HUES48 (cell line): ENCODE measurements at regions not wholly inside any gene's neighbourhood (a gene's known extent, or its start where the extent isn't known, plus 50 kb on each side); places are given as distances from the start of the nearest gene placed in this dataset.

Experiments used
- H3K27ac ChIP-seq: one replicate; pipeline ENCODE4 v1.7.0; 2013; ENCODE audit warnings: low read depth, low read length, inconsistent platforms
- H3K27me3 ChIP-seq: 2 replicates; pipeline ENCODE4 v1.6.1; 2013; ENCODE audit warnings: mild to moderate bottlenecking, low read length; ENCODE audit not compliant: control insufficient read depth, insufficient read depth
- H3K36me3 ChIP-seq: 2 replicates; pipeline ENCODE4 v1.6.1; 2013; ENCODE audit warnings: low read length; ENCODE audit not compliant: control insufficient read depth, insufficient read depth
- H3K4me1 ChIP-seq: 2 replicates; pipeline ENCODE4 v1.6.1; 2013; ENCODE audit warnings: mild to moderate bottlenecking, low read length; ENCODE audit not compliant: control insufficient read depth, insufficient read depth
- H3K4me3 ChIP-seq: 2 replicates; pipeline ENCODE4 v1.5.1; 2013; ENCODE audit warnings: mild to moderate bottlenecking, low read depth, low read length
- H3K9ac ChIP-seq: 2 replicates; pipeline ENCODE4 v1.6.1; 2013; ENCODE audit warnings: mild to moderate bottlenecking, low read depth, low read length, moderate library complexity
- H3K9me3 ChIP-seq: 2 replicates; pipeline ENCODE4 v1.6.1; 2013; ENCODE audit warnings: low read length; ENCODE audit not compliant: control insufficient read depth, insufficient read depth

DNA sequence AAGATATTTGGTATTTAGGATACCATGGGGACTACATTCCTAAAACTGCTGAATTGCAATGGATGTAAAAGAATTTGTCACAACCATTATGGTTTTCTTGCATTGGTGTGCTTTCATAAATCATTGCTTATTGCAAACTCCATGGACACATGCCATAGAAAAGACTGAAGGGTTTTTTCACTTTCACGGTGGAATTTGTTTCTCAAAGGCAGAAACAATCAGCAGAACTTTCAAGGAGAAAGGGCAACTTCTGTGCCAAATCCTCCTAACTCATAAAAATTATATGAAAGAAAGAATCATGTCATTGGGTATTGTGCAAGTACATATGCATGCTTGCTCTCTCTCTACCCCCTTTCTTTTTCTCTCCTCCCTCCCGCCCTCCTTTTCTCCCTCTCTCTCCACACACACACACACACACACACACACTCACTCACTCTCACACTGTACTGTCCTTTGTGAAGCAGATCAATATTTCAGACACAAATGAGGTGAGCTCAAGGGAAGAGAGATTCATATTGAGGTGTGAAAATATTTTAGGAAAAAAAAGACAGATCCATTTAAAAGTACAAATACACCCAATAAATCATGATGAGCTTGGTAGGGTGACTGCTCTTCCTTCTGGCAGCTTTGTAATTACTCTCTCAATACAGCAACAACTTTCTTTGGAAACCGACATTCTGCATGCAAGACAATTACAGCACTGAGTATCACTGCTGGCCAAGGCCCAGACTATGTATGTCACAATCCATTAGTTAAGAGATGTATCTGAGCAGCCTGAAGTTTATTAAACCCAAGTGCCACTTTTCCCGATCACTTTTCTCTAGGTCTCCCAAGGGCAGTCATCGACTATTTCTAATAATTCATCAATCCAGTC, 492.6 kb downstream of the TUSC7 start:
- Histone ChIP-seq H3K4me1 (0 out of 2 replicates have a peak, but pooled peaks cover 5% of the 10 kb centered on the region), H3K4me3 (no peak overlapping the region), H3K36me3 (no peaks in the 10 kb centered on the region), H3K27me3 (no peaks in the 10 kb centered on the region), H3K27ac (no peak overlapping the region), H3K9me3 (no peaks in the 10 kb centered on the region), H3K9ac (no peak overlapping the region)

GRCh38 chr3:117217355-117217754, 507.8 kb downstream of the TUSC7 start:
- Histone ChIP-seq H3K4me1 (no peaks in the 10 kb centered on the region), H3K36me3 (no peaks in the 10 kb centered on the region), H3K9ac (no peak overlapping the region), H3K4me3 (no peak overlapping the region), H3K27ac (no peak overlapping the region), H3K27me3 (no peaks in the 10 kb centered on the region), H3K9me3 (no peaks in the 10 kb centered on the region)

- Histone ChIP-seq H3K27me3 (no peaks in the 10 kb centered on the region), H3K27ac (no peak overlapping the region), H3K4me3 (no peak overlapping the region), H3K36me3 (no peaks in the 10 kb centered on the region), H3K9ac (no peak overlapping the region), H3K4me1 (no peaks in the 10 kb centered on the region), H3K9me3 (no peaks in the 10 kb centered on the region)
Observed at GRCh38 chr3:117217760-117218316, 508.3 kb downstream of the TUSC7 start.

DNA sequence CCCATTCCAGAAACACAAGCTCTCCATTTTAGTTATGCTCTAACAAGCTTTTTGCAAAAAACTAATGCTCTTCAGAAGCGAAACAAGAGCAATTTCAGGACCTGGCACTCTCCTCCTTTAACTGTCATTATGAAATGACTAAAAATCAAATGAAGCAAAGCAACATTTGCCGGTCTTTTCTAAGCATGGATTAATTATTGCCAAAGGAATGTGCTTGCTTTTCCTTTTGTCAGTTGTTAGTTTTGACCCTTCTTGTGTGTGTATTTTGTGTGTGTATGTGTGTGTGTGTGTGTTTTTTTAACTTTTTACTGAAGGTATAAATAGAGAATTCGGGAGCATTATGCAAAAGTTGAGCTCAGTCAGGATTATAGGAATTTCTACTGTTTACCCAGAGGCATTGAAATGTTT, 509.1 kb downstream of the TUSC7 start:
- no peak overlapping the region for H3K27ac ChIP-seq
- H3K27me3 ChIP-seq: no peaks in the 10 kb centered on the region
- no peak overlapping the region for H3K4me3 ChIP-seq
- H3K9ac ChIP-seq: no peak overlapping the region
- no peaks in the 10 kb centered on the region for H3K9me3 ChIP-seq
- no peaks in the 10 kb centered on the region for H3K4me1 ChIP-seq
- no peaks in the 10 kb centered on the region for H3K36me3 ChIP-seq

DNA sequence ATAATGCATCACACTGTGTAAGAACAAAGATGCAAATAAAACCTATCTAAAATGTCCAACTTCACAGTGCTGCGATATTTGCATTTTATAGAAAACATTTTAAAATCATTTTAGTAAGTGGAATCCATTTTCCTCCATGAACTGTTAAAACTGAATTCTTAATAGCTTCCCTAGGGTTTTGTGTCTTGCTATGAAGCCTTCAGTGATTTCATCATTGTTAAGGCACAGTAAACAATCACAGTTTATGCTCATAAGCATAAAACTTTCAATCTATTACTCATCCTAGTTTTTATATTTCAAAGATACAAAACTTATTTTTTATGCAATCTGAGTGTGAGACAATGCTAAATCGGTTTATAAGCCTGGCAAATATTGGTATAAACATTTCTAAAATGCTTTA, 509.7 kb downstream of the TUSC7 start:
- Histone ChIP-seq H3K36me3 (no peaks in the 10 kb centered on the region), H3K27me3 (no peaks in the 10 kb centered on the region), H3K9me3 (no peaks in the 10 kb centered on the region), H3K9ac (no peak overlapping the region), H3K4me1 (no peaks in the 10 kb centered on the region), H3K27ac (no peak overlapping the region), H3K4me3 (no peak overlapping the region)

- Histone ChIP-seq H3K36me3 (no peaks in the 10 kb centered on the region), H3K4me3 (no peak overlapping the region), H3K27me3 (no peaks in the 10 kb centered on the region), H3K27ac (no peak overlapping the region), H3K9ac (no peak overlapping the region), H3K9me3 (no peaks in the 10 kb centered on the region), H3K4me1 (no peaks in the 10 kb centered on the region)
Observed at GRCh38 chr3:117226932-117227331, 517.4 kb downstream of the TUSC7 start.

DNA sequence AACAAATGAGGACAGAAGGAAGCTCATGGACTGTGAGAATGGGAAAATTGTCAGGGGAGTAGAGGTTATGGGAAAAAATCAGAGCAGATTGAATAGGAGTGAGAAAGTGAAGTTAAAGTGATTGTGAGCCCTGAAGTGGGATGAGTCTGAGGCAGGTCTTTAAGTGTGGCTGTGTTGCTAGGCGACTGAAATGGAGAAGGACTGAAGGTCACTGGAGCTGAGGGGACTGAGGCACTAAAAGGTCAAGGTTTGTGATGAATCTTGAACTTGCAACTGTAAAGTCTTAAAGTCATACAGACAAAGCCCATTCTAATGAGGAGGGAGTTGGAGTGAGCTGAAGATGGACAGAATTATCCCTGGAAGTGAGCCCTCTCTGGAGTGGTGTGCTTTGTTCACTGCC, 518.9 kb downstream of the TUSC7 start:
- Histone ChIP-seq H3K36me3 (no peaks in the 10 kb centered on the region), H3K27ac (no peak overlapping the region), H3K9me3 (no peaks in the 10 kb centered on the region), H3K4me3 (no peak overlapping the region), H3K9ac (no peak overlapping the region), H3K4me1 (no peaks in the 10 kb centered on the region), H3K27me3 (no peaks in the 10 kb centered on the region)

DNA sequence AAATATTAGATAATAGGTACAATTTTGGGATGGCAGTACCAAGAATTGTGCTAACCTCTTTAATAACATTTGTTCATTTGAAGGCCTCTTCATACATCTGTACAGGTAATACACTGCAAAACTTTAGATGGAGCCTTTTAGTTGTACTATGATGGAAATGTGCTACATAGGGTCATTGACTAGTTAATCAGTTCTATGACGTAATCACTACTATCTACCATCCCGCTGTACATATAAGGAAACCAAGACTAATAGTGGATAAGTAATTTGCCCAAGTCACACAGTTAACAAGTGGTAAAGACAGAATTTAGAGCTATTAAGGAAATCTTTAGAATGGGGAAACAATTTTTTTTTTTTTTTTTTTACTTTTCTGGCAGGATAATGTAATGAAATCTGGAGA, 521.3 kb downstream of the TUSC7 start:
- Histone ChIP-seq H3K4me1 (no peaks in the 10 kb centered on the region), H3K27ac (no peak overlapping the region), H3K9ac (no peak overlapping the region), H3K9me3 (no peaks in the 10 kb centered on the region), H3K36me3 (no peaks in the 10 kb centered on the region), H3K27me3 (no peaks in the 10 kb centered on the region), H3K4me3 (no peak overlapping the region)

- Histone ChIP-seq H3K27me3 (no peaks in the 10 kb centered on the region), H3K4me3 (no peak overlapping the region), H3K36me3 (no peaks in the 10 kb centered on the region), H3K9ac (no peak overlapping the region), H3K4me1 (peaks cover 8% of the 10 kb centered on the region; the same call in 1 of the 2 replicates), H3K9me3 (no peaks in the 10 kb centered on the region), H3K27ac (no peak overlapping the region)
Observed at GRCh38 chr3:117234331-117234730, 524.8 kb downstream of the TUSC7 start.

GRCh38 chr3:117235304-117235703, 525.7 kb downstream of the TUSC7 start:
- H3K27ac ChIP-seq: no peak overlapping the region
- H3K27me3 ChIP-seq: no peaks in the 10 kb centered on the region
- no peaks in the 10 kb centered on the region for H3K36me3 ChIP-seq
- H3K9ac ChIP-seq: no peak overlapping the region
- H3K9me3 ChIP-seq: no peaks in the 10 kb centered on the region
- peaks cover 8% of the 10 kb centered on the region; the same call in 1 of the 2 replicates for H3K4me1 ChIP-seq
- H3K4me3 ChIP-seq: no peak overlapping the region

DNA sequence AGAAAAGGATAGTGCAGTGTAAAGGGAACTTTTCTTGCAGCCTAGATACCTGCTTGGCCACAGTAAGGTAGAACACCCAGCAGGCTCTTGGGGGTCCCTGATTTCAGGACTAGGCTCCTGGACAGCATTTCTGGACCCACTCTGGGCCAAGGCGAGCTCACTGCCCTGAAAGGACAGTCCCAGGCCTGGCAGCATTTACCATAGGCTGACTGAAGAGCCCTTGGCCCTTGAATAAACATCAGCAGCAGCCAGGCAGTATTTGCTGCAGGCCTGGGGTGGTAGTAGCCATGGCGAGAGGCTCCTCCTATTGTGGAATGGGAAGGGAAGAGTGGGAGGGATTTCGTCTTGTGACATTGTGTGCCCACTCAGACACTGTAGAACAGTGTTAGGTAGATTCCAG, 529.2 kb downstream of the TUSC7 start:
- Histone ChIP-seq H3K36me3 (no peaks in the 10 kb centered on the region), H3K9ac (no peak overlapping the region), H3K4me1 (peaks cover 8% of the 10 kb centered on the region; the same call in 1 of the 2 replicates), H3K4me3 (no peak overlapping the region), H3K27ac (no peak overlapping the region), H3K9me3 (no peaks in the 10 kb centered on the region), H3K27me3 (no peaks in the 10 kb centered on the region)
